HUES64 (cell line): ENCODE measurements at regions not wholly inside any gene's neighbourhood (a gene's known extent, or its start where the extent isn't known, plus 50 kb on each side); places are given as distances from the start of the nearest gene placed in this dataset.
"Not testable (repeated sequence)": the region's sequence is repeated elsewhere in the genome, so short reads cannot be mapped to it uniquely, and the experiment has no call there.

Experiments
- H3K27ac ChIP-seq: 2 replicates; pipeline ENCODE4 v1.7.0; 2013; ENCODE audit warnings: low read depth, low read length, inconsistent platforms
- H3K27me3 ChIP-seq: 2 replicates; pipeline ENCODE4 v1.6.1; 2013; ENCODE audit warnings: mild to moderate bottlenecking, low read length; ENCODE audit not compliant: insufficient read depth
- H3K36me3 ChIP-seq: 2 replicates; pipeline ENCODE4 v1.6.1; 2013; ENCODE audit warnings: mild to moderate bottlenecking, low read length; ENCODE audit not compliant: insufficient read depth
- H3K4me1 ChIP-seq: 2 replicates; pipeline ENCODE4 v1.6.1; 2013; ENCODE audit warnings: mild to moderate bottlenecking, low read length, moderate library complexity; ENCODE audit not compliant: insufficient read depth
- H3K4me3 ChIP-seq: 2 replicates; pipeline ENCODE4 v1.5.1; 2013; ENCODE audit warnings: mild to moderate bottlenecking, low read length, moderate library complexity
- H3K9ac ChIP-seq: 2 replicates; pipeline ENCODE4 v1.6.1; 2013; ENCODE audit warnings: mild to moderate bottlenecking, low read depth, low read length
- H3K9me3 ChIP-seq: 2 replicates; pipeline ENCODE4 v1.6.1; 2013; ENCODE audit warnings: low read depth, low read length; ENCODE audit not compliant: insufficient read depth
- WGBS: fragments of 150-250, 120-280 bp; methylation state at CpG from one replicate; pipeline ENCODE4 v1.1.7; 2013; ENCODE audit warnings: missing lambda C conversion rate; 5-methylcytosine and 5-hydroxymethylcytosine counted together

DNA sequence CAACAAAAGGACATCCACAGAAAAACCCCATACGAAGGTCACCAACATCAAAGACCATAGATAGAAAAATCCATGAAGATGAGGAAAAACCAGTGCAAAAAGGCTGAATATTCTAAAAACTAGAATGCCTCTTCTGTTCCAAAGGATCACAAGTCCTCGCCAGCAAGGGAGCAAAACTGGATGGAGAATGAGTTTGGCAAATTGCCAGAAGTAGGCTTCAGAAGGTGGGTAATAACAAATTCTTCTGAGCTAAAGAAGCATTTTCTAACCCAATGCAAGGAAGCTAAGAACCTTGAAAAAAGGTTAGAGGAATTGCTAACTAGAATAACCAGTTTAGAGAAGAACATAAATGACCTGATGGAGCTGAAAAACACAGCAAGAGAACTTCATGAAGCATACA, 753.3 kb downstream of the KHDRBS2 start:
- H3K27ac ChIP-seq, H3K4me3 ChIP-seq, H3K36me3 ChIP-seq, H3K27me3 ChIP-seq, H3K4me1 ChIP-seq, H3K9ac ChIP-seq: not testable (repeated sequence)
- peaks cover 12% of the 10 kb centered on the region; the same call in 1 of the 2 replicates for H3K9me3 ChIP-seq
- WGBS: 76% methylated on average over 2 of the region's 2 CpGs
